ENCODE measurements at regions not wholly inside any gene's neighbourhood (a gene's known extent, or its start where the extent isn't known, plus 50 kb on each side); places are given as distances from the start of the nearest gene placed in this dataset.

- Histone ChIP-seq H4K5ac (ENCODE audit: insufficient read length, low read depth, low read length) (no peak overlapping the region), H3K79me2 (ENCODE audit: control insufficient read depth in 1 of 2, insufficient read depth in 2 of 2, low read length in 2 of 2) (no peaks in the 10 kb centered on the region), H3K23ac (ENCODE audit: insufficient read length) (no peak overlapping the region), H3K14ac (ENCODE audit: insufficient read length) (no peak overlapping the region), H3K36me3 (ENCODE audit: control insufficient read depth in 2 of 4, insufficient read depth in 4 of 4, low read length in 3 of 4) (no peaks in the 10 kb centered on the region; a peak in 1 of 8 replicates), H3K9ac (replicated peaks in 1 of 4; ENCODE audit: extremely low read depth in 1 of 4, low read depth in 3 of 4, low read length in 3 of 4) (peak overlapping the region in 1 of 4 experiments; percentile 1; a peak in 2 of 7 replicates), H2BK12ac (ENCODE audit: low read depth, low read length) (peak overlapping the region; percentile 96), H3K9me3 (ENCODE audit: insufficient read depth in 2 of 2, low read depth in 1 of 2, low read length in 1 of 2) (no peaks in the 10 kb centered on the region), H3K27me3 (replicated peaks in 1 of 4; ENCODE audit: control insufficient read depth in 3 of 4, extremely low read depth in 1 of 4, insufficient read depth in 3 of 4, low read length in 3 of 4) (no peaks in the 10 kb centered on the region), H2BK120ac (replicated peaks; ENCODE audit: low read depth, low read length) (no peak overlapping the region), H3K18ac (ENCODE audit: extremely low read depth, low read length) (peak overlapping the region; percentile 10; the same call in 1 of the 2 replicates), H2BK20ac (ENCODE audit: low read length) (no peak overlapping the region), H3K23me2 (ENCODE audit: low read depth, low read length) (no peaks in the 10 kb centered on the region), H2BK5ac (ENCODE audit: low read depth, low read length) (peak overlapping the region; percentile 47; the same call in 1 of the 2 replicates), H2AK5ac (ENCODE audit: low read depth, low read length) (peak overlapping the region; percentile 4; the same call in 1 of the 2 replicates), H3K56ac (replicated peaks; ENCODE audit: insufficient read length, low read depth, low read length) (no peak overlapping the region), H4K91ac (replicated peaks; ENCODE audit: insufficient read length, low read length) (no peak overlapping the region), H4K20me1 (replicated peaks in 1 of 2; ENCODE audit: control insufficient read depth in 1 of 2, insufficient read depth in 2 of 2, low read length in 2 of 2) (no peaks in the 10 kb centered on the region), H2AFZ (ENCODE audit: low read length) (peak overlapping the region; percentile 96), H3K27ac (ENCODE audit: low read depth, low read length) (no peak overlapping the region; the same call in none of the 2 replicates), H2BK15ac (ENCODE audit: low read length) (no peak overlapping the region), H3K4me1 (replicated peaks in 1 of 4; ENCODE audit: control insufficient read depth in 3 of 4, insufficient read depth in 4 of 4, low read length in 3 of 4) (peaks cover 4 to 17% (median 9%) of the 10 kb centered on the region in 4 experiments), H3K4me2 (ENCODE audit: insufficient read depth in 1 of 2, low read depth in 2 of 2, low read length in 2 of 2) (peak overlapping the region in 1 of 2 experiments; percentile 24; a peak in 1 of 4 replicates), H3K79me1 (ENCODE audit: low read depth, low read length) (no peaks in the 10 kb centered on the region), H3K4me3 (ENCODE audit: extremely low read depth in 1 of 4, insufficient read depth in 2 of 4, low read depth in 3 of 4, low read length in 4 of 4) (no peak overlapping the region), H3K4ac (replicated peaks; ENCODE audit: insufficient read length, low read depth, low read length) (no peak overlapping the region), H4K8ac (ENCODE audit: extremely low read depth, insufficient read depth, low read length) (no peak overlapping the region)
- WGBS, 2 experiments (ENCODE audit: extremely low coverage in 1 of 2, insufficient coverage in 1 of 2, insufficient read length in 1 of 2, insufficient replicate concordance in 2 of 2, low coverage in 1 of 2, low lambda C conversion rate in 2 of 2, missing lambda C conversion rate in 1 of 2): 38% methylated on average over 9 of the region's 9 CpGs; no CpG with 5 or more reads in 1 of the 2 experiments
- CTCF ChIA-PET (ENCODE audit: partially characterized antibody): interaction anchor here (0.5 to 7.6 kb wide), 38 partner anchors 9 to 351 kb away, joined by 3 to 114 read pairs (median 5); no protein-coding TSS in a partner anchor
- POLR2A ChIA-PET (ENCODE audit: partially characterized antibody): interaction anchor here (1.0 kb wide), 1 partner anchor 44 kb away, joined by 3 read pairs; no protein-coding TSS in a partner anchor
- DNase-seq (ENCODE audit: low read depth in 1 of 2, low spot score in 2 of 2): peak; percentile 53 to 68
- no peak for FAIRE-seq
- TF ChIP-seq MAX (IDR thresholded peaks at IDR 0.05): peak; percentile 60; the same call in 1 of the 2 replicates
- no peak for TF ChIP-seq SRF (IDR thresholded peaks at IDR 0.05; ENCODE audit: low read depth, low read length)
- no peak for TF ChIP-seq TAF7 (optimal IDR thresholded peaks at IDR 0.05; ENCODE audit: borderline replicate concordance, low read depth, low read length)
- TF ChIP-seq CBX5 (IDR thresholded peaks at IDR 0.05; ENCODE audit: low read depth, low read length): no peak
- no peak for TF ChIP-seq TBP (IDR thresholded peaks at IDR 0.05; ENCODE audit: low read depth, low read length)
- TF ChIP-seq EGR1 (IDR thresholded peaks at IDR 0.05; ENCODE audit: borderline replicate concordance, low read depth, low read length): no peak
- no peak for TF ChIP-seq SUZ12 (IDR thresholded peaks at IDR 0.05; ENCODE audit: low read length)
- no peak for TF ChIP-seq NANOG (IDR thresholded peaks at IDR 0.05; ENCODE audit: insufficient read depth, low read depth, low read length, poor library complexity, severe bottlenecking)
- TF ChIP-seq SP1 (IDR thresholded peaks at IDR 0.05; ENCODE audit: low read depth, low read length): peak; percentile 65; the same call in 1 of the 2 replicates
- TF ChIP-seq HDAC2 (IDR thresholded peaks at IDR 0.05; ENCODE audit: borderline replicate concordance in 1 of 2, low read depth in 2 of 2, low read length in 2 of 2): no peak
- TF ChIP-seq BACH1 (IDR thresholded peaks at IDR 0.05; ENCODE audit: low read length): no peak
- no peak for TF ChIP-seq ZNF274 (IDR thresholded peaks at IDR 0.05; ENCODE audit: borderline replicate concordance, extremely low read depth, low read length)
- peak; percentile 82 for TF ChIP-seq CREB1 (IDR thresholded peaks at IDR 0.05)
Observed at GRCh38 chr5:148912714-148913398, 86.4 kb downstream of the ADRB2 start.

All from H1 (cell line).